Gastrocnemius medialis (tissue), 4 donors: ENCODE measurements at regions not wholly inside any gene's neighbourhood (a gene's known extent, or its start where the extent isn't known, plus 50 kb on each side); places are given as distances from the start of the nearest gene placed in this dataset.

Experiments
- POLR2A ChIP-seq, 2 donors: fragments of 450-650 bp; IDR thresholded peaks; one replicate each; pipeline ENCODE4 v1.6.1; 2017; ENCODE audit warnings: antibody characterized with exemption in 2 of 2, mild to moderate bottlenecking in 2 of 2, moderate library complexity in 2 of 2
- TF ChIP-seq, protein P1 (sequence below), 5 experiments: fragments of 450-650 bp in 3 of 5; fragments of 200-600 bp in 2 of 5; sonication (generic) in 2 of 5; IDR thresholded peaks in 4 of 5; conservative IDR thresholded peaks in 1 of 5; 1 replicate in 4 of 5; 2 replicates in 1 of 5; pipeline ENCODE4 v1.5.1; 2016 to 2019; ENCODE audit warnings: antibody characterized with exemption in 5 of 5, mild to moderate bottlenecking in 3 of 5, moderate library complexity in 3 of 5

DNA sequence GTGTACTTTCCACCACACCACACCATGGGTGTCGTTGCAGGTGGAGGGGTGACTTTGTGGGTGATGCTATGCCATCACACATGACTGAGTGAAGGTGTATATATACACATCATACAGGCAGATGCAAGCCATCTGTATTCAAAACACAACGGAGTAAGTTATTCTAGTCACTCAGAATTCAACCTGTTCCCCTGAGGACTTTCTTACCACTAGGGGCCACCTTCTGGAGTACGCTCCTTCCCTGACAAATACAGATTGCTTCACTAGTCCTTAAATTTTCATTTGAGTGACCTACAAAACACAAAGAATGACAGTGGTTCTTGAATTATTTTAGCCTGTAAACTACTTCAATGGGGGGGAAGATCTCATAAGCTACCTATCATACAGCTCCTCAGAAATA is 52.8 kb upstream of the NTRK3 start:
- TF ChIP-seq POLR2A (IDR thresholded peaks at IDR 0.05) = no peak
- TF ChIP-seq, protein P1, sequence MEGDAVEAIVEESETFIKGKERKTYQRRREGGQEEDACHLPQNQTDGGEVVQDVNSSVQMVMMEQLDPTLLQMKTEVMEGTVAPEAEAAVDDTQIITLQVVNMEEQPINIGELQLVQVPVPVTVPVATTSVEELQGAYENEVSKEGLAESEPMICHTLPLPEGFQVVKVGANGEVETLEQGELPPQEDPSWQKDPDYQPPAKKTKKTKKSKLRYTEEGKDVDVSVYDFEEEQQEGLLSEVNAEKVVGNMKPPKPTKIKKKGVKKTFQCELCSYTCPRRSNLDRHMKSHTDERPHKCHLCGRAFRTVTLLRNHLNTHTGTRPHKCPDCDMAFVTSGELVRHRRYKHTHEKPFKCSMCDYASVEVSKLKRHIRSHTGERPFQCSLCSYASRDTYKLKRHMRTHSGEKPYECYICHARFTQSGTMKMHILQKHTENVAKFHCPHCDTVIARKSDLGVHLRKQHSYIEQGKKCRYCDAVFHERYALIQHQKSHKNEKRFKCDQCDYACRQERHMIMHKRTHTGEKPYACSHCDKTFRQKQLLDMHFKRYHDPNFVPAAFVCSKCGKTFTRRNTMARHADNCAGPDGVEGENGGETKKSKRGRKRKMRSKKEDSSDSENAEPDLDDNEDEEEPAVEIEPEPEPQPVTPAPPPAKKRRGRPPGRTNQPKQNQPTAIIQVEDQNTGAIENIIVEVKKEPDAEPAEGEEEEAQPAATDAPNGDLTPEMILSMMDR (IDR thresholded peaks at IDR 0.05 in 4 of 5, conservative IDR thresholded peaks at IDR 0.05 in 1 of 5) = no peak
